T1000 (cell line): ENCODE measurements at regions not wholly inside any gene's neighbourhood (a gene's known extent, or its start where the extent isn't known, plus 50 kb on each side); places are given as distances from the start of the nearest gene placed in this dataset.

Experiments
- DNase-seq: peaks from one replicate; lab custom pipeline; 2025; ENCODE audit warnings: mixed read lengths; lab: John Stamatoyannopoulos, UW

DNA sequence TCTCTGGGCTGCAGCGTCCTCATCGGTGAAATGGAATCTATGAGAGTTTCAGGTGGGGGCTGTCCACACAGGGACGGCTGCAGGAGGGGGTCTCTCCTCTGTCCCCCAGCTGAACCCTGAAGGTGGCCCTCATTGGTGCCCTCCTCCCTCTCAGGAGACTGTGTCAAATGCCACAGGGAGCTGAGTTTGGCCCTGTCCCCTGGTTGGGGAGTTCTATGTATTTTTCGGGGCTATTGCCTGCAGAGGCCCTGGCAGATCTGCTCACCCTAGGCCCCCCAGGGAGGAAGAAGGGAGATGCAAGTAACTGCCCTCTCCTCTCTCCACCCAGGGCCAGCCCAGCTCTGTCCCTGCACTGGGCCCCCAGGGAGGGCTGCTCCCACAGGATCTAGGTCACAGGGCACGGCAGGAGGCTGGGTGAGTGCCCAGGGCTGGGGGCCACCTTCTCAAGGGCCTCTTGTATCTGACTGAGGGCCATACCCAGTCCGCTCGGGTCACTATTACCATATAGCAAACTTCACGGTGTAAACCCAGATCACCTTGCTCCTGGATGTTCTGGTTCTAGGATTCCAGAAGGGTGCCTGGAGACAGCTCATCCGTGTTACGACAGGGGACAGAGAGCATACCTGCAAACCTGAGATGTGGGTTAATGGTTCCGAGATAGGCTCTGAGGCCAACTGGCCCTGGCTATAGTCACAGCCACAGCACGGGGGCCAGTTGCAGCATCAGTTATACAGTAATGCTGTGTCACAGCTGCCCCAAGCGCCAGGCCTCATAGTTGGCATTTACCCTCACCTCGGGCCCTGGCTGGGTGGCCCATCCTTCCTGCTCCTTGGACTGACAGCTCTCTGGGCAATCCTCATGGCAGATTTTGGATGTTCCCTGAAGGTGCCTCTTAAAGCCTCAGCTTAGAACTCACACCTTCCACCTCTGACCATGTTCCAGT, 102.4 kb upstream of the PRR23E start:
- no peak for DNase-seq

DNA sequence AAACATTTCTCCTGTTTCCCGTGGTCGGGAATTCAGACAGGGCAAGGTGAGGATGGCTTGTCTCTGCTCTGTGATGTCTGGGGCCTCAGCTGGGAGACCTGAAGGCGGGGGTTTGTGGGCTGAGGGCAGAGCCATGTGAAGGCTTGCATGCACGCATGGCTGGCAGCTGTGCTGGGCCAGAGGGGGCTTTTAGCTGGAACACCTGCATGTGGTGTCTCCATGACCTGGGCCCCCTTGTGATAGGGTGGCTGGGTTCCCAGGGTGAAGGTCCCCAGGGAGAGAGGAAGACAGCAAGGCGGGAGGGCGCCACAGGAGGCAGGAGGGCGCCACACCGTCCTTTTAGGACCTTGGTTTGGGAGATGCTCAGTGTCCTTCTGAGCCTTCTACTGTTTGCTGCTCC, 101.6 kb upstream of the PRR23E start:
- no peak for DNase-seq

GRCh38 chr3:127092368-127092767, 100.6 kb upstream of the PRR23E start:
- no peak for DNase-seq

- DNase-seq = no peak
These were observed 100.2 kb upstream of the PRR23E start for GRCh38 chr3:127092776-127093175.

DNA sequence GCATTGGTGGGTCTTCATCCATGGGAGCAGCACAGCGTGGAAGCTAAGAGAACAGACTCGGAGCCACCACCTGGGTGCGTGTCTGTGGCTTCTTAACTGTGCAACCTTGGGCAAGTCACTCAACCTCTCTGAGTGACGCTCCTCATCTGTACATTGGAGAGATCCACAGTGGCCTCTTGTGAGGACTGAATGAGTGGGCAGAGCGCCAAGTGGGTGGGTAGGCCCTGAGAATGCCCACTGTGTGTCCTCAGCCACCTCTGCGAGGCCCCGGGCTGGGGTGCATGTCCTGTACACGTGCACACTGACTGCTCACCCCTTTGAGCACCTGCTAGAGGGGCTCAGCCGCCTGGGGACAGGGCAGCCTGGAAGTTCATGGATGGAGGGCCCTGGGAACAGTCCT, 99.6 kb upstream of the PRR23E start:
- DNase-seq = no peak

DNA sequence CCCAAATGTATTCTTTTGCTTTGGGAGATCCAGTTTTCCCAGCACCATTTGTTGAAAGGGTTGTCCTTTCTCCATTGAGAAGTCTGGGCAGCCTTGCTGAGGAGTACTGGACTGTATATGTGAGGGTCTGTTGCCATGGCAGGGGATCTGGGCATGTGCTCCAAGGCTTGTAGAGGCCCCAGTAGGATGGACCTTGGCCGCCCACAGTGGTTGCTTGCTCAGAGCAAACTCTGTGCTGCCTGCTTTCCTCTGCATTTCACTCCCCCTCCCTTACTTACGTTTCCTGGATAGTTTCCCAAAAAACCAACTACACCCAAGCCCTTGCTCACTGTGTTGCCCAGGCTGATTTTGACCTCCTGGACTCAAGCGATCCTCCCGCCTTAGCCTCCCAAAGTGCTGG, 97.2 kb upstream of the PRR23E start:
- DNase-seq = no peak

- DNase-seq = no peak
These were observed 96.5 kb upstream of the PRR23E start for GRCh38 chr3:127096256-127097071.

- no peak for DNase-seq
These were observed 95.9 kb upstream of the PRR23E start for GRCh38 chr3:127097072-127097405.

- DNase-seq = no peak
These were observed 95.5 kb upstream of the PRR23E start for GRCh38 chr3:127097481-127097880.

GRCh38 chr3:127099982-127100381, 92.9 kb upstream of the PRR23E start:
- DNase-seq = no peak

DNA sequence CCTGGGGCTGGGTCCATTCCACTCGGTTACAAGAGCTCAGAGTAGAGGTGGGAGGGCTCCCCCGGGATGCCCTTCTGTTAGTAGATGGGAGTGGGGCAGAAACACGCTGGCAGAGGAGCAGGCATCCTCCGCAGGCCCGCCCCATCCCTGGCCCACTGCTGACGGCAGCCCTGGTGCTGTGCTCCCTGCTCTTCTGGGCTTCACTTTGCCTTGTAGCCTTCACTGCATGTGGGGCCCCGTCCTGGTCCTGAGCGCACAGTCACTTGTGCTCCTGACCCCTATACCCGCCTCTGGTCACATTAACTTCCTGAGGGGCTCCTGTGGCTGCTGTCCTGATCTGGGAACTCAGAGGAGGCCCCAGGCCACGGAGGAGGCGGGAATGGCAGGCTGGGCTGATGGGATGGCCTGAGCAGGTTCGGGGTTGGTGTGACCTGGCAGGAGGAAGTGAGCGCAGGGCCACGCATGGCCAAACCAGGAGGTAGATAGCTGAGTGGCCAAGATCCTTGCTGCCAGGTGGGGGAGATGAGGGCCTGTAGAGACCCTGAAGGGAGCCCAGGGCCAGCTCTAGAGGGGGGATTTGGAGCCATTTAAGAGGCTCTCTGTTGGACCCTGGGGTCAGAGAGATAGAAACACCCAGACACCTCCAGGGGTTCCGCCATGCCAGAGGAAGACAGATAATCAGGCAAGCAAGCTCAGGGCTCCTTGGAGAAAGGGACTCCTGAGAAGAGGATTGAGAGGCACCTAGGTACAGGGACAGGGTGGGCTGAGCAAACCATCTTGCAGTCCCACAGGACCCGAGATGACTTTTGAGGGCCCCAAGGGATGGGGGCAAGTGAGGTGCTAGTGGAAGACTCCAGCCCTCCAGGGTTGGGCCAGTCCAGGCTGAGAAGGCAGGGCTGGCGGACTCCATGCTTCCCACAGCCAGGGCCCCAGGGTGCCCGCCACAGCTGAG, 92.2 kb upstream of the PRR23E start:
- no peak for DNase-seq

DNA sequence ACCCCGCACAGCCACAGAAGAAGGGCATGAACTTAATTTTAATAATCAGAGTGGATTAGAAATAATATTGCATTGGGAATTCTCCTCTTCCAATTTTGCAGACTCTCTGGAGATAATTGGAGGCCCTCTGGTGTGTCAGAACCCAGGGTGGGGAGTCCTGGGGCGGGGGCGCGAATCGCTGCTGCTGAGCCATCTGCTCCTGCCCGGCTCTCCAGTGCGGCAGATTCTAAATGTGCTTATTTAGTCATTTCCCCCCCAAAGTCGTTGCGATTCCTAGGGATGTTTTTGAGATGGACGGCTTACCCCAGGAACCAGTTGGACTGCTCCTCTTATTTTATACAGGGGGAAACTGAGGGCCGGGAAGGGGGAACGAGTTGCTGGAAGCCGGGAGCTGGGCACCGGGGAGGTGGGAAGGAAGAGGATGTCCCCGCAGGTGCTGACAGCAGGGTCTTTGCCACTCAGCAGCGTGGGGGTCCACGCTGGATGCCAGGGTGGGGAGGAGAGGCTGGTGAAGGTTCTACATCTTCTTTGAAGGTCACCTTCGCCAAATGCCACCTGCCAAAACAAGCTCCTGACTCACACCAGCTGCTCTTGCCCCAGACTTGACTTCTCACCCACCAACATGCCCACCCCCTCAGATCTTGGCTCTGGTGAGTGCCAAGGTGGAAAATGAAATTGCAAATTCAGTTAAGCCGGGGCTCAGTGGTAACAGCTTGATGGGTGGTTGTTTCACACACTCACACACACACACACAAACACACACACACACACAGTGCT, 91.3 kb upstream of the PRR23E start:
- DNase-seq = no peak

DNA sequence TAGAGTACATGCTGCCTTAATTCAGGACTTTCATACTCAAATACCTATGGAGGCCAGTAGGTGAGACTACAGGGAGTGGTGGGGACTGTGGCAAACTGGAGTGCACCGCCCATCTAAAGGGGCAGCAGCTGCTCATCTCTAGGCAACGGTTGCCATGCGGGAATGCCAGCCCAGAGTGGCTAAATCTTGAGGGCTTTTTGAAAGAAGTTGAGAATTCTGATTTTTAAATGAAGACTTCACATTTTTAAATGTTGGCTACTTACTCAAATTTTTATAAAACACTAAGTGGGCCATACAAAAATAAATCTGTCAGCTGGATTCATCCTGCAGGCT, 90.8 kb upstream of the PRR23E start:
- no peak for DNase-seq

- no peak for DNase-seq
These were observed 90.3 kb upstream of the PRR23E start for GRCh38 chr3:127102587-127102986.

GRCh38 chr3:127103080-127103479, 89.9 kb upstream of the PRR23E start:
- DNase-seq = no peak

GRCh38 chr3:127104586-127104985, 88.3 kb upstream of the PRR23E start:
- no peak for DNase-seq

- no peak for DNase-seq
These were observed 87.3 kb upstream of the PRR23E start for GRCh38 chr3:127105587-127105986.

DNA sequence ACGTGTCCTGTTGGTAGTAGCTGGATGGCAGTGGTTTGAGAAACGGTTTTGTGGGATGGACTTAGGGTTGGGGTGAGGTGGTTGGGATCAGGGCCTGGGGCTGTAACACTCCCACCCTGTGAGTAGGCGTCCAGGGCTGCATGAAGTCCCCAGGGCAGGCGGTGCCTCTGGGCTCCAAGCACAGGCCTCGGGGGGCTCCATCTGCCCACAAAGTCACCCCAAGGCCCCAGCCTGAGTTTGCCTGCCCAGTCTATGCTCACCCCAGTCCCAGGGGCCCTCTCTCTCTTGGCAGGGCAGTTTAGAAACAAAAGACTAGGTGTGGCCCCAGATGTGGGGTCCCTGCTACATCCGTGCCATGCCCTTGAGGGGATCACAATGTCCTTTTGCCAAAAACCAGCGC, 86.9 kb upstream of the PRR23E start:
- no peak for DNase-seq

DNA sequence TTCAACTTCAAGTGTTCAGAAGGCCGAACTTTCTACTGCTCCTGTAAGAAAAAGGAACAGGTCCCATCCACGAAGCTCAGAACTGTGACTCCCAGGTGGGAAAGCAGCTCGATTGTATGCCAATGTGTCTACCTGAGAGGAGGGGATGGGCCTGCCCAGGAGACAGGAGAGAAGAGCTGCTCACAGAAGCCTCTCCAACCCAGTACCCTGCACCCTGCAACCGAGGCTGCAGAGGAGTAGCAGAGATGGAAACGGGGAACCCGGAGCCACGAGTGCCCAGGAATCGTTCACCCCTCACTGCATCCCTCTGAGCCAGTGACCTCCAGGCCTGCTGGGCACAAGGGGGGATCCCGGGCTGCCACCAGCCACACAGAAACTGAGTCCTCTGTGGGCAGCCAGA, 86.5 kb upstream of the PRR23E start:
- no peak for DNase-seq

- no peak for DNase-seq
These were observed 85.9 kb upstream of the PRR23E start for GRCh38 chr3:127107002-127107401.
